B cell (primary cell): ENCODE measurements at regions not wholly inside any gene's neighbourhood (a gene's known extent, or its start where the extent isn't known, plus 50 kb on each side); places are given as distances from the start of the nearest gene placed in this dataset.

ENCODE experiments used
- ATAC-seq: fragments of 200-7000 bp; cut with Tn5 transposase; one replicate; pipeline ENCODE4 v1.10.0; 2021; ENCODE audit warnings: low read depth, mild to moderate bottlenecking, moderate number of reproducible peaks, moderate library complexity
- CTCF ChIA-PET: fragments of 350-600 bp; sonication (Branson Sonifier 250); formaldehyde crosslinking; loops from one replicate; lab custom pipeline; 2021; ENCODE audit warnings: antibody characterized with exemption, inconsistent platforms; lab: Charles Lee
- POLR2A ChIA-PET: fragments of 350-600 bp; sonication (Branson Sonifier 250); formaldehyde crosslinking; loops from one replicate; lab custom pipeline; 2021; ENCODE audit warnings: antibody characterized with exemption; lab: Charles Lee
- DNase-seq: peaks from one replicate; pipeline ENCODE4 v3.0.0; 2013
- H2AFZ ChIP-seq: 2 replicates; pipeline ENCODE4 v1.6.1; 2012; ENCODE audit warnings: mild to moderate bottlenecking, low read depth, low read length; ENCODE audit not compliant: insufficient read depth, poor library complexity, severe bottlenecking
- H3K27ac ChIP-seq, 2 donors: 1 replicate in 1 of 2; 2 replicates in 1 of 2; pipeline ENCODE4 v1.5.1; 2012 to 2013; ENCODE audit warnings: low read length in 2 of 2, mild to moderate bottlenecking in 2 of 2, moderate library complexity in 1 of 2
- H3K27me3 ChIP-seq, 4 experiments: fragments of 200-600 bp in 1 of 4; sonication (generic) in 1 of 4; replicated peaks in 1 of 4; 1 replicate in 2 of 4; 2 replicates in 2 of 4; pipeline versions ENCODE4 v1.6.1 to v1.7.0; 2013 to 2016; ENCODE audit warnings: low read length in 3 of 4, mild to moderate bottlenecking in 2 of 4, mixed read lengths in 1 of 4, moderate library complexity in 1 of 4; ENCODE audit not compliant: insufficient read depth in 4 of 4, control insufficient read depth in 3 of 4; ENCODE audit errors: control extremely low read depth in 1 of 4
- H3K36me3 ChIP-seq, 2 experiments: replicated peaks in 1 of 2; 1 replicate in 1 of 2; 2 replicates in 1 of 2; pipeline versions ENCODE4 v1.6.1 to v1.7.1; 2013; ENCODE audit warnings: low read length in 1 of 2; ENCODE audit not compliant: insufficient read depth in 2 of 2, control insufficient read depth in 1 of 2; ENCODE audit errors: control extremely low read depth in 1 of 2, extremely low read depth in 1 of 2
- H3K4me1 ChIP-seq, 2 donors: fragments of 200-600 bp in 1 of 2; sonication (generic) in 1 of 2; 1 replicate in 1 of 2; 2 replicates in 1 of 2; pipeline versions ENCODE4 v1.5.1 to v1.6.1; 2013 to 2017; ENCODE audit warnings: low read length in 2 of 2; ENCODE audit not compliant: control insufficient read depth in 2 of 2, insufficient read depth in 2 of 2
- H3K4me2 ChIP-seq: replicated peaks from 2 replicates; pipeline ENCODE3; 2012; ENCODE audit warnings: mild to moderate bottlenecking, low read depth, low read length; ENCODE audit not compliant: poor library complexity, severe bottlenecking
- H3K4me3 ChIP-seq, 5 experiments: fragments of 200-600 bp in 1 of 5; sonication (generic) in 1 of 5; 1 replicate in 3 of 5; 2 replicates in 2 of 5; pipeline versions ENCODE4 v1.5.1 to v1.7.0; 2011 to 2016; ENCODE audit warnings: low read length in 4 of 5, mild to moderate bottlenecking in 4 of 5, low read depth in 2 of 5, control low read depth in 1 of 5, moderate library complexity in 1 of 5; ENCODE audit not compliant: insufficient read depth in 1 of 5; ENCODE audit errors: control extremely low read depth in 1 of 5, extremely low read depth in 1 of 5
- H3K79me2 ChIP-seq: fragments of 200-600 bp; sonication (generic); one replicate; pipeline ENCODE4 v1.6.0; 2016; ENCODE audit warnings: low read length; ENCODE audit not compliant: control insufficient read depth, insufficient read depth
- H3K9ac ChIP-seq: fragments of 200-600 bp; sonication (generic); 2 replicates; pipeline ENCODE4 v1.6.1; 2017; ENCODE audit warnings: mild to moderate bottlenecking, low read length, moderate library complexity
- H3K9me3 ChIP-seq, 3 donors: one replicate each; pipeline versions ENCODE4 v1.6.1 to v1.7.1; 2013; ENCODE audit warnings: low read length in 2 of 3; ENCODE audit not compliant: control insufficient read depth in 2 of 3, insufficient read depth in 1 of 3; ENCODE audit errors: control extremely low read depth in 1 of 3
- H4K20me1 ChIP-seq: 2 replicates; pipeline ENCODE4 v1.6.0; 2012; ENCODE audit warnings: mild to moderate bottlenecking, low read length; ENCODE audit not compliant: insufficient read depth, control insufficient read depth, poor library complexity, severe bottlenecking
- H3K27ac Mint-ChIP-seq: one replicate; pipeline ENCODE4 v1.8.0; 2021; ENCODE audit warnings: mixed read lengths
- H3K27me3 Mint-ChIP-seq: one replicate; pipeline ENCODE4 v1.8.0; 2021; ENCODE audit warnings: mixed read lengths
- H3K4me1 Mint-ChIP-seq: one replicate; pipeline ENCODE4 v1.8.0; 2021; ENCODE audit warnings: mixed read lengths
- H3K4me3 Mint-ChIP-seq: one replicate; pipeline ENCODE4 v1.8.0; 2021; ENCODE audit warnings: mixed read lengths
- H3K9me3 Mint-ChIP-seq: one replicate; pipeline ENCODE4 v1.8.0; 2022; ENCODE audit warnings: mixed read lengths; ENCODE audit not compliant: insufficient read depth
- CTCF ChIP-seq: fragments of 200-600 bp; IDR thresholded peaks from one replicate; pipeline ENCODE4 v1.8.0; 2022; ENCODE audit warnings: antibody characterized with exemption, mild to moderate bottlenecking
- EZH2 ChIP-seq: IDR thresholded peaks from 2 replicates; pipeline ENCODE4 v1.6.1; 2012; ENCODE audit warnings: borderline replicate concordance, low read depth, mild to moderate bottlenecking, moderate library complexity, low read length; ENCODE audit not compliant: insufficient read depth, poor library complexity, severe bottlenecking
- WGBS: methylation state at CpG from one replicate; pipeline ENCODE4 v1.1.5; 2013; ENCODE audit warnings: missing lambda C conversion rate; ENCODE audit not compliant: insufficient coverage; 5-methylcytosine and 5-hydroxymethylcytosine counted together
- intact Hi-C: fragments of 100-400 bp; cut with micrococcal nuclease; formaldehyde crosslinking; loops from one replicate; pipeline ENCODE4 v1.10.0; 2022

GRCh38 chr20:50431066-50431450 is 79.1 kb upstream of the PTPN1 start:
- H3K4me3 Mint-ChIP-seq = no peak overlapping the region
- Histone ChIP-seq H3K9ac (no peak overlapping the region), H3K4me1 (no peaks in the 10 kb centered on the region), H3K79me2 (no peaks in the 10 kb centered on the region), H3K27ac (no peak overlapping the region), H3K27me3 (peaks cover 0 to 13% (median 0%) of the 10 kb centered on the region in 4 experiments), H3K36me3 (no peaks in the 10 kb centered on the region), H2AFZ (no peak overlapping the region), H3K9me3 (peaks cover 0 to 4% (median 0%) of the 10 kb centered on the region in 3 donors), H3K4me2 (no peak overlapping the region), H3K4me3 (no peak overlapping the region), H4K20me1 (no peaks in the 10 kb centered on the region)
- WGBS = 97% methylated on average over 8 of the region's 9 CpGs
- H3K27ac Mint-ChIP-seq = no peak overlapping the region
- H3K4me1 Mint-ChIP-seq = no peaks in the 10 kb centered on the region
- peaks cover 24% of the 10 kb centered on the region for H3K27me3 Mint-ChIP-seq
- no peaks in the 10 kb centered on the region for H3K9me3 Mint-ChIP-seq
- intact Hi-C loops = no loop called here
- no peak for TF ChIP-seq EZH2
- no peak for TF ChIP-seq CTCF
- ATAC-seq (no peak), DNase-seq (no peak)
- CTCF ChIA-PET = no interaction called here
- POLR2A ChIA-PET = no interaction called here

GRCh38 chr20:50433001-50433761 is 77.0 kb upstream of the PTPN1 start:
- Mint-ChIP-seq H3K27ac (no peak overlapping the region), H3K27me3 (peaks cover 24% of the 10 kb centered on the region), H3K9me3 (no peaks in the 10 kb centered on the region), H3K4me1 (no peaks in the 10 kb centered on the region), H3K4me3 (no peak overlapping the region)
- no peak for DNase-seq
- peaks cover 0 to 6% (median 1%) of the 10 kb centered on the region in 4 experiments for H3K27me3 ChIP-seq
- H4K20me1 ChIP-seq = no peaks in the 10 kb centered on the region
- no peak for ATAC-seq
- intact Hi-C loops = no loop called here
- CTCF ChIA-PET = no interaction called here
- 91% methylated on average over 3 of the region's 4 CpGs for WGBS
- TF ChIP-seq CTCF (no peak), EZH2 (no peak)
- POLR2A ChIA-PET = interaction anchor here (0.6 kb wide), 1 partner anchor 42 kb away, joined by 8 read pairs; no protein-coding TSS in a partner anchor
- H3K36me3 ChIP-seq = no peaks in the 10 kb centered on the region
- peaks cover 0 to 8% (median 0%) of the 10 kb centered on the region in 3 donors for H3K9me3 ChIP-seq
- no peaks in the 10 kb centered on the region for H3K4me1 ChIP-seq
- no peak overlapping the region for H3K9ac ChIP-seq
- no peak overlapping the region for H3K27ac ChIP-seq
- H3K79me2 ChIP-seq = no peaks in the 10 kb centered on the region
- H3K4me3 ChIP-seq = no peak overlapping the region
- no peak overlapping the region for H2AFZ ChIP-seq
- H3K4me2 ChIP-seq = no peak overlapping the region
